ENCODE measurements at regions not wholly inside any gene's neighbourhood (a gene's known extent, or its start where the extent isn't known, plus 50 kb on each side); places are given as distances from the start of the nearest gene placed in this dataset.

GRCh38 chr22:49142296-49142695 lies 685.4 kb downstream of the BRD1 start:
- H3K9me3 ChIP-seq (ENCODE audit: control insufficient read depth, insufficient read depth, low read length), result no peaks in the 10 kb centered on the region
- H3F3A ChIP-seq (ENCODE audit: control insufficient read depth, insufficient read depth), result no peaks in the 10 kb centered on the region
- no peaks in the 10 kb centered on the region for H3K4me1 ChIP-seq (ENCODE audit: control insufficient read depth, low read length)
- H3K4me3 ChIP-seq (ENCODE audit: low read length), result no peak overlapping the region
- no peaks in the 10 kb centered on the region for H3K36me3 ChIP-seq (ENCODE audit: control insufficient read depth, low read length)
- no peaks in the 10 kb centered on the region for H3K27me3 ChIP-seq (ENCODE audit: control insufficient read depth, low read length)
- H3K4me2 ChIP-seq (ENCODE audit: low read length), result no peak overlapping the region
- TF ChIP-seq EZH2phosphoT487 (IDR thresholded peaks at IDR 0.05; ENCODE audit: borderline replicate concordance, low read length), result no peak
- TF ChIP-seq, protein P1, sequence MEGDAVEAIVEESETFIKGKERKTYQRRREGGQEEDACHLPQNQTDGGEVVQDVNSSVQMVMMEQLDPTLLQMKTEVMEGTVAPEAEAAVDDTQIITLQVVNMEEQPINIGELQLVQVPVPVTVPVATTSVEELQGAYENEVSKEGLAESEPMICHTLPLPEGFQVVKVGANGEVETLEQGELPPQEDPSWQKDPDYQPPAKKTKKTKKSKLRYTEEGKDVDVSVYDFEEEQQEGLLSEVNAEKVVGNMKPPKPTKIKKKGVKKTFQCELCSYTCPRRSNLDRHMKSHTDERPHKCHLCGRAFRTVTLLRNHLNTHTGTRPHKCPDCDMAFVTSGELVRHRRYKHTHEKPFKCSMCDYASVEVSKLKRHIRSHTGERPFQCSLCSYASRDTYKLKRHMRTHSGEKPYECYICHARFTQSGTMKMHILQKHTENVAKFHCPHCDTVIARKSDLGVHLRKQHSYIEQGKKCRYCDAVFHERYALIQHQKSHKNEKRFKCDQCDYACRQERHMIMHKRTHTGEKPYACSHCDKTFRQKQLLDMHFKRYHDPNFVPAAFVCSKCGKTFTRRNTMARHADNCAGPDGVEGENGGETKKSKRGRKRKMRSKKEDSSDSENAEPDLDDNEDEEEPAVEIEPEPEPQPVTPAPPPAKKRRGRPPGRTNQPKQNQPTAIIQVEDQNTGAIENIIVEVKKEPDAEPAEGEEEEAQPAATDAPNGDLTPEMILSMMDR (IDR thresholded peaks at IDR 0.05; ENCODE audit: low read depth, low read length, poor library complexity, severe bottlenecking), result no peak
- H3K27ac ChIP-seq (ENCODE audit: low read depth, low read length), result no peak overlapping the region
- H3K79me2 ChIP-seq (ENCODE audit: control insufficient read depth, low read length), result no peaks in the 10 kb centered on the region
- H4K20me1 ChIP-seq (ENCODE audit: control insufficient read depth, insufficient read depth, low read depth, low read length), result no peaks in the 10 kb centered on the region
- no peaks in the 10 kb centered on the region for H3K9me2 ChIP-seq (replicated peaks; ENCODE audit: control insufficient read depth, low read length)

- no peaks in the 10 kb centered on the region for H3K36me3 ChIP-seq (ENCODE audit: control insufficient read depth, low read length)
- no peaks in the 10 kb centered on the region for H3K4me1 ChIP-seq (ENCODE audit: control insufficient read depth, low read length)
- no peaks in the 10 kb centered on the region for H3K9me2 ChIP-seq (replicated peaks; ENCODE audit: control insufficient read depth, low read length)
- no peaks in the 10 kb centered on the region for H3K27me3 ChIP-seq (ENCODE audit: control insufficient read depth, low read length)
- H3F3A ChIP-seq (ENCODE audit: control insufficient read depth, insufficient read depth), result no peaks in the 10 kb centered on the region
- no peaks in the 10 kb centered on the region for H3K9me3 ChIP-seq (ENCODE audit: control insufficient read depth, insufficient read depth, low read length)
- TF ChIP-seq EZH2phosphoT487 (IDR thresholded peaks at IDR 0.05; ENCODE audit: borderline replicate concordance, low read length), result no peak
- TF ChIP-seq, protein P1 (IDR thresholded peaks at IDR 0.05; ENCODE audit: low read depth, low read length, poor library complexity, severe bottlenecking), result no peak
- H3K79me2 ChIP-seq (ENCODE audit: control insufficient read depth, low read length), result no peaks in the 10 kb centered on the region
- H4K20me1 ChIP-seq (ENCODE audit: control insufficient read depth, insufficient read depth, low read depth, low read length), result no peaks in the 10 kb centered on the region
- no peak overlapping the region for H3K4me3 ChIP-seq (ENCODE audit: low read length)
- H3K27ac ChIP-seq (ENCODE audit: low read depth, low read length), result no peak overlapping the region
- H3K4me2 ChIP-seq (ENCODE audit: low read length), result no peak overlapping the region
These were observed 685.9 kb downstream of the BRD1 start for GRCh38 chr22:49141761-49142160.

DNA sequence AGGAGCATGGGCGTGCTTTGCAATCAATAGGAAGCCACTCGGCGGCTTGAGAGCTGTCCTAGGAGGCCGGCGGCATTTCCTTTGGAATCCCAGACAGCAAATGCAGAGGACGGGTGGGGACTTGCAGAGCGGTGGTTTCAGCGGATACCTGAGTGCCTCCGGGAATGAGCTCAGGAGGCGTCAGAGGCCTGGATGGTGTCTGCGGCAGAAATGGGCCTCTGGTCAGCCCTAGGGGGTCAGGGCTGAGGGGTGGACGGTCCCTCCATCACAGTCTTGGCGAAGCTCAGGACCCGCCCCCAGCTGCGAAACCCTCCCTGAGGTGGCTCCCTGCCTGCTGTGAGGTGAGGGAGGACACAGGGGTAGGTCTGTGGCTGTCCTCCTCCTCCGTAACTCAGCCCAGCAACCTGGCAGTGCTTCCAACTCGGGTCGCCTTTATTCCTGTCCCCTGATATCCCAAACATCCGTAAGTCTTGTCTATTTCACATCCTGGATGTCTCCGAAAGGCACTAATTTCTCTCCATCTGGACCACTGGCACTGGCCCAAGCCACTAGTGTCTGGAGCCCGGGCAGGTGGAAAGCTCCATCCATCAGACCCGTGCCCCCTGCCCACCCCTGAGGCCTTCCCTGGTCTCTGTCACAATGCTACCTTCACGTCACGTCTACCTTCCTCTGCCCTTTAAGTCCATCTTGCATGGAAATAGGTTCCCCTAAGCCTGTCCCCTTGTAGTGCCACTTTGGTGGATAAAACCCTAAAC lies 686.6 kb downstream of the BRD1 start:
- Histone ChIP-seq H3F3A (ENCODE audit: control insufficient read depth, insufficient read depth) (no peaks in the 10 kb centered on the region), H3K9me2 (replicated peaks; ENCODE audit: control insufficient read depth, low read length) (no peaks in the 10 kb centered on the region), H3K4me1 (ENCODE audit: control insufficient read depth, low read length) (no peaks in the 10 kb centered on the region), H3K9me3 (ENCODE audit: control insufficient read depth, insufficient read depth, low read length) (no peaks in the 10 kb centered on the region), H3K27me3 (ENCODE audit: control insufficient read depth, low read length) (no peaks in the 10 kb centered on the region), H3K36me3 (ENCODE audit: control insufficient read depth, low read length) (no peaks in the 10 kb centered on the region), H3K79me2 (ENCODE audit: control insufficient read depth, low read length) (no peaks in the 10 kb centered on the region), H3K27ac (ENCODE audit: low read depth, low read length) (no peak overlapping the region), H3K4me2 (ENCODE audit: low read length) (no peak overlapping the region), H3K4me3 (ENCODE audit: low read length) (no peak overlapping the region), H4K20me1 (ENCODE audit: control insufficient read depth, insufficient read depth, low read depth, low read length) (no peaks in the 10 kb centered on the region)
- TF ChIP-seq EZH2phosphoT487 (IDR thresholded peaks at IDR 0.05; ENCODE audit: borderline replicate concordance, low read length), result no peak
- TF ChIP-seq, protein P1 (IDR thresholded peaks at IDR 0.05; ENCODE audit: low read depth, low read length, poor library complexity, severe bottlenecking), result no peak
